OCI-LY1 (cell line): ENCODE measurements at regions not wholly inside any gene's neighbourhood (a gene's known extent, or its start where the extent isn't known, plus 50 kb on each side); places are given as distances from the start of the nearest gene placed in this dataset.

Experiments
- H2AFZ ChIP-seq: fragments of 200-600 bp; sonication (generic), shearing (Covaris generic); 2 replicates; pipeline ENCODE4 v1.6.0; 2014; ENCODE audit warnings: antibody characterized with exemption, mild to moderate bottlenecking, low read length
- H3F3A ChIP-seq: fragments of 200-600 bp; sonication (generic), shearing (Covaris generic); 2 replicates; pipeline ENCODE4 v1.6.0; 2014; ENCODE audit warnings: mild to moderate bottlenecking, antibody characterized with exemption, low read length, moderate library complexity; ENCODE audit not compliant: insufficient read depth
- H3K27ac ChIP-seq: fragments of 200-600 bp; sonication (generic); 2 replicates; pipeline ENCODE4 v1.5.1; 2014; ENCODE audit warnings: low read length, mixed run types, mild to moderate bottlenecking, low read depth; ENCODE audit not compliant: poor library complexity, severe bottlenecking
- H3K27me3 ChIP-seq: fragments of 200-600 bp; sonication (generic); 2 replicates; pipeline ENCODE4 v1.6.0; 2014; ENCODE audit warnings: antibody characterized with exemption, mild to moderate bottlenecking, low read length, moderate library complexity; ENCODE audit not compliant: insufficient read depth
- H3K36me3 ChIP-seq: fragments of 200-600 bp; sonication (generic); 2 replicates; pipeline ENCODE4 v1.6.1; 2014; ENCODE audit warnings: mild to moderate bottlenecking, antibody characterized with exemption, low read length, moderate library complexity, mixed read lengths; ENCODE audit not compliant: insufficient read depth
- H3K4me1 ChIP-seq: fragments of 200-600 bp; sonication (generic); 2 replicates; pipeline ENCODE4 v1.5.1; 2014; ENCODE audit warnings: mild to moderate bottlenecking, low read length, moderate library complexity; ENCODE audit not compliant: insufficient read depth, severe bottlenecking
- H3K4me2 ChIP-seq: fragments of 200-600 bp; sonication (generic), shearing (Covaris generic); 2 replicates; pipeline ENCODE4 v1.6.1; 2014; ENCODE audit warnings: low read length
- H3K4me3 ChIP-seq: fragments of 200-600 bp; sonication (generic); 2 replicates; pipeline ENCODE4 v1.5.1; 2014; ENCODE audit warnings: low read length, low read depth, mild to moderate bottlenecking, mixed read lengths; ENCODE audit not compliant: poor library complexity, severe bottlenecking
- H3K79me2 ChIP-seq: fragments of 200-600 bp; shearing (Covaris generic); 2 replicates; pipeline ENCODE4 v1.6.1; 2016; ENCODE audit warnings: mixed run types, low read length, mixed read lengths; ENCODE audit not compliant: insufficient read depth
- H3K9ac ChIP-seq: fragments of 200-600 bp; sonication (generic), shearing (Covaris generic); 2 replicates; pipeline ENCODE4 v1.6.1; 2014; ENCODE audit warnings: mild to moderate bottlenecking, low read length, mixed read lengths
- H3K9me2 ChIP-seq: fragments of 200-600 bp; sonication (generic), shearing (Covaris generic); 2 replicates; pipeline ENCODE4 v1.6.1; 2014; ENCODE audit warnings: low read depth, mild to moderate bottlenecking, low read length, mixed read lengths
- H3K9me3 ChIP-seq: fragments of 200-600 bp; shearing (Covaris generic); 2 replicates; pipeline ENCODE4 v1.6.1; 2014; ENCODE audit warnings: low read length, mixed read lengths
- H4K20me1 ChIP-seq: fragments of 200-600 bp; sonication (generic), shearing (Covaris generic); 2 replicates; pipeline ENCODE4 v1.6.0; 2016; ENCODE audit warnings: mild to moderate bottlenecking, low read length; ENCODE audit not compliant: insufficient read depth
- EZH2 ChIP-seq: fragments of 200-600 bp; sonication (generic), shearing (Covaris generic); IDR thresholded peaks from 2 replicates; pipeline ENCODE4 v1.8.0; 2017; ENCODE audit warnings: borderline replicate concordance, mixed run types, mild to moderate bottlenecking, antibody characterized with exemption, low read length, moderate library complexity, mixed read lengths
- TF ChIP-seq, protein P1 (sequence below): fragments of 200-600 bp; sonication (generic), shearing (Covaris generic); IDR thresholded peaks from 2 replicates; pipeline ENCODE4 v1.5.1; 2017; ENCODE audit warnings: mild to moderate bottlenecking, antibody characterized with exemption, low read length, moderate library complexity, mixed read lengths

GRCh38 chr5:33381243-33381642 is 59.5 kb upstream of the TARS1 start:
- no peak overlapping the region for H2AFZ ChIP-seq
- no peaks in the 10 kb centered on the region for H4K20me1 ChIP-seq
- H3K79me2 ChIP-seq: no peaks in the 10 kb centered on the region
- H3K4me1 ChIP-seq: no peaks in the 10 kb centered on the region
- H3K4me2 ChIP-seq: no peak overlapping the region
- no peaks in the 10 kb centered on the region for H3K9me2 ChIP-seq
- no peak overlapping the region for H3K27ac ChIP-seq
- H3K9me3 ChIP-seq: no peaks in the 10 kb centered on the region
- TF ChIP-seq, protein P1, sequence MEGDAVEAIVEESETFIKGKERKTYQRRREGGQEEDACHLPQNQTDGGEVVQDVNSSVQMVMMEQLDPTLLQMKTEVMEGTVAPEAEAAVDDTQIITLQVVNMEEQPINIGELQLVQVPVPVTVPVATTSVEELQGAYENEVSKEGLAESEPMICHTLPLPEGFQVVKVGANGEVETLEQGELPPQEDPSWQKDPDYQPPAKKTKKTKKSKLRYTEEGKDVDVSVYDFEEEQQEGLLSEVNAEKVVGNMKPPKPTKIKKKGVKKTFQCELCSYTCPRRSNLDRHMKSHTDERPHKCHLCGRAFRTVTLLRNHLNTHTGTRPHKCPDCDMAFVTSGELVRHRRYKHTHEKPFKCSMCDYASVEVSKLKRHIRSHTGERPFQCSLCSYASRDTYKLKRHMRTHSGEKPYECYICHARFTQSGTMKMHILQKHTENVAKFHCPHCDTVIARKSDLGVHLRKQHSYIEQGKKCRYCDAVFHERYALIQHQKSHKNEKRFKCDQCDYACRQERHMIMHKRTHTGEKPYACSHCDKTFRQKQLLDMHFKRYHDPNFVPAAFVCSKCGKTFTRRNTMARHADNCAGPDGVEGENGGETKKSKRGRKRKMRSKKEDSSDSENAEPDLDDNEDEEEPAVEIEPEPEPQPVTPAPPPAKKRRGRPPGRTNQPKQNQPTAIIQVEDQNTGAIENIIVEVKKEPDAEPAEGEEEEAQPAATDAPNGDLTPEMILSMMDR: no peak
- no peak for TF ChIP-seq EZH2
- H3K9ac ChIP-seq: no peak overlapping the region
- H3K27me3 ChIP-seq: no peaks in the 10 kb centered on the region
- no peaks in the 10 kb centered on the region for H3F3A ChIP-seq
- no peak overlapping the region for H3K4me3 ChIP-seq
- no peaks in the 10 kb centered on the region for H3K36me3 ChIP-seq
